Germinal center (tissue), 1 donor: ENCODE measurements at regions not wholly inside any gene's neighbourhood (a gene's known extent, or its start where the extent isn't known, plus 50 kb on each side); places are given as distances from the start of the nearest gene placed in this dataset.
"Not testable (repeated sequence)": the region's sequence is repeated elsewhere in the genome, so short reads cannot be mapped to it uniquely, and the experiment has no call there.

Source experiments
- DNase-seq: peaks from one replicate; pipeline ENCODE4 v3.0.0; 2012; ENCODE audit warnings: mixed read lengths, low spot score

- no peak for DNase-seq
Measured at GRCh38 chr7:81285142-81285871, 366.5 kb upstream of the SEMA3C start.

DNA sequence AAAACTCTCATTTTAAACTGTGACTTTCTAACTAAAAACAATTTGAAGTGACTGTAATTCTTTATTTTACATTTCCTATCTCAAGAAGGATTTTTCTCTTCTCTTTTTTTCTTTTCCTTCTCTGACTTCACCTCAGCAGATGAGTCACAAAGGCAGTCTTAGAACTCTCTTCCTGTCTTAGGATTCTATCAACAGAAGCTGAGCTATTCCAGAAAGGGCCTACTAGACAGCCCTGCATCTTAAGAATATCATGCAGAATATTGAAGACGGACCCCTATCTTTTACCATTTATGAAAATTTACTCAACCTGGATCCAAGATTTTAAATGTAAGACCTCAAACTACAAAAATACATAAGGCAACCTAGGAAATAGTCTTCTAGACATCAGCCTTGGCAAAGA lies 365.7 kb upstream of the SEMA3C start:
- no peak for DNase-seq

- no peak for DNase-seq
Measured at GRCh38 chr7:81280531-81280930, 361.7 kb upstream of the SEMA3C start.

DNA sequence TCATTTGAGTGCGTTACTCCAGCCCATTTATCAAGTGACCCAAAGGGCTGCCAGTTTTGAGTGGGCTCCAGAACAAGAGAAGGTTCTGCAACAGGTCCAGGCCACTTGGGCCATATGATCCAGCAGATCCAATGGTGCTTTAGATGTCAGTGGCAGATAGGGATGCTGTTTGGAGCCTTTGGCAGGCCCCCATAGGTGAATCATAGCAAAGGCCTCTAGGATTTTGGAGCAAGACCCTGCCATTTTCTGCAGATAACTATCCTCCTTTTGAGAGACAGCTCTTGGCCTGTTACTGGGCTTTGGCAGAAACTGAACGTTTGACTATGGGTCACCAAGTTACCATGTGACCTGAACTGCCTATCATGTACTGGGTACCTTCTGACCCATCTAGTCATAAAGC lies 358.8 kb upstream of the SEMA3C start:
- no peak for DNase-seq

GRCh38 chr7:81273601-81274397 lies 354.9 kb upstream of the SEMA3C start:
- no peak for DNase-seq

- no peak for DNase-seq
Measured at GRCh38 chr7:81272176-81272575, 353.3 kb upstream of the SEMA3C start.

- no peak for DNase-seq
Measured at GRCh38 chr7:81268551-81268950, 349.7 kb upstream of the SEMA3C start.

DNA sequence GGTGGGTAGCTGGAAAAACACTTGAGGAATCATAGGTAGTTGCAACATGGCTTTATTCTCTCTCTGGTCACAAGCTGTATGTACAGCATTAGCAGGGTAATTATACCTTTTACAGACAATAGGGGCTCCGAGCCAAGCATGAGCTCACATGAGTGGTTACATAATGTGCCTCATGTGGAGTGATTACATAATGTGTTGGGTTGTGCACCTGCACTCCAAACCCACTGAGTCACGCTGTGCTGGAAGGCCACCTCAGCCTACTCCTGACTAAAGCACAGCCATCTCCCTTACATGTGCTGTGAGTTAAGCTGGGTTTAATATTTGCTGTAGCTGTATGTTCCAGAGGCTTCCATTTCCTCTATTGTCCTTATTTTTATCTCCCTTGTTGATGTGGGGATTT lies 348.7 kb upstream of the SEMA3C start:
- DNase-seq = no peak

DNA sequence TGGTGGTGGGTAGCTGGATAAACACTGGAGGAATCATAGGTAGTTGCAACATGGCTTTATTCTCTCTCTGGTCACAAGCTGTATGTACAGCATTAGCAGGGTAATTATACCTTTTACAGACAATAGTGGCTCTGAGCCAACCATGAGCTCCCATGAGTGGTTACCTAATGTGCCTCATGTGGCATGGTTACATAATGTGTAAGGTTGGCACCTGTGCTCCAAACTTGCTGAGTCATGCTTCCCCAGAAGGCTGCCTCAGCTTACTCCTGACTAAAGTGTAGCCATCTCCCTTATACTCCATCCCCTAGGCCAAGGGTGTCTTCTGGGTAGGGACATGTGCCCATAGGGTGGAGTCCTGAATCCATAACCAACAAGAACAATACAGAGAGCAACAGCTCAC lies 345.3 kb upstream of the SEMA3C start:
- no peak for DNase-seq

- DNase-seq = no peak
Measured at GRCh38 chr7:81260152-81260551, 341.3 kb upstream of the SEMA3C start.

GRCh38 chr7:81256991-81257390 lies 338.1 kb upstream of the SEMA3C start:
- DNase-seq = no peak

DNA sequence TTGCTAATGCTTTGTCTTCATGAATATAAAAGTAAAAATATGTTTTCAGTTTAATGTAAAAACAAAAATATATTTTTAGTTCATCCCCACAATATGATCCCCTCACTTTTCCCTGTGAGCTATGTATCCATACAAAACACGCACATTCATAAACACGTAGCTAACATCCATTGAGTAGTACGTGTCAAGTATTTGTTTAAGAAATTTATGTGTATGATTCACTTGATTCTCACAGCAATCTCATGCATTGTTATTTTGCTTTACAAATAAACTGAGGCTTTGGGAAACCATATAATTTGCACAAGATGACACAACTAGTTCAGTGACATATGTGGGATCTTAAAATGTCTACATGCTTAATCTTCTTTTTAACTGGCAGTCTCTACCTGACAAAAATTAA lies 329.6 kb upstream of the SEMA3C start:
- DNase-seq = no peak

DNA sequence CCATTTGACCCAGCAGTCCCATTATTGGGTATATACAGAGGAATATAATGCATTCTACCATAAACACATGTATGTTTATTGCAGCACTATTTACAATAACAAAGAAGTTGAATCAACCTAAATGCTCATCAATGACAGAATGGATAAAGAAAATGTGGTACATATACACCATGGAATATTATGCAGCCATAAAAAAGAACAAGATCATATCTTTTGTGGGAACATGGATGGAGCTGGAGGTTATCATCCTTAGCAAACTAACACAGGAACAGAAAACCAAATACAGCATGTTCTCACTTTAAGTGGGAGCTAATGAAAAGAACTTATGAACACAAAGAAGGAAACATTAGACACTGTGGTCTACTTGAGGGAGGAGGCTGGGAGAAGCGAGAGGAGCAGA lies 328.5 kb upstream of the SEMA3C start:
- DNase-seq = not testable (repeated sequence)

DNA sequence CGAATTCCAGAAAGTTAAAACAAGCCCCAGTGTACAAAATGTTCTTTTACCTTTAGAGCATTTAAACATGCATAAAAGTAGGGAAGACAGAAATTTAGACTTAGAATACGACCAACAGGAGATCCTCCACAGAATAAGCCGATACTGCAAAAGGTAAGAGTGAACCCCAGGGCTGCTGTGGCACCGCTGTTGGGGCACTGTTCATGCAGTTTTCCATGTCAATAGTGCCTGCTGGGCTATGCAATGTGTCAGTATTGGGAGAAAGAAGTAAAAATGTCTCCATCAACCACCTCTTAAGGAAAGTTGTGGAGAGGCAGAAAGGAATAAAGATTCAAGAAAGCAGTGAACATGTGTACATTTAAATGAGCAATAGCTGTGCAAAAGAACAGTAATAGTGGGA lies 326.5 kb upstream of the SEMA3C start:
- no peak for DNase-seq

- DNase-seq = no peak
Measured at GRCh38 chr7:81244224-81244623, 325.4 kb upstream of the SEMA3C start.

DNA sequence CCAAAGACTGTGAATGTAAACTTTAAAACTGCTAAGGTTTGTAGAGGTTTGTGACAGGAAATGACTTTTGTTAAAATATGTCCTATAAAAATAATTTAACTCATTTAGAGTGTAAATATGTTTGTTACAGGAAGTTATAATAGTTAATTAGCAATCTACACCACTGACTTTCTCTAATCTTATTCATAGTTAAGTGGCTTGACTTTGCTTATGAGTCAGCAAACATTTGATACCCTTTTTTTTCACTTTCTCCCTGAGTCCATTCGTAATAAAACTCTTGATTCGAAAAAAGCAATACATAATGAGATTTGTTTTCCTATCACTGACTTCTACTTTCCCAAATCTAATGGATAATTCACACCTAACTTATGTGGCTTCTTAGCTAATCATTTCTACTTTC lies 317.7 kb upstream of the SEMA3C start:
- no peak for DNase-seq

DNA sequence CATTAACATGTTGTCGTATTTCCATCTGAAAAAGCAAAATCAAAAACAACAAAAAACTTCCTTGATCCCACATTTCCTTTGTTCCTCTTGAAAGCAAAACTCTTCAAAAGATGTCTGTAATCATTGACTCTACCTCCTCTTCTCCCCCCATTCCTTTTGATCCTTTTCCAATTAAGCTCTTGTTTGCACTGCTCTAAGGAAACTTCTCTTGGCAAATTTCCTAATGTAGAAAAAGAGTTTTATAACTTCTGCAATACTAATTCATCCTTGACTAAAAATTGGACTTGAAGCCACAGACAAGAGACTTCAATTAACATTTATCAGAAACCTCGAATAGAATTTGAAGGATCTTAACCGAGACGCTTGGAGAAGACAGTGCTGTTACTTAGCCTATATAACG lies 317.1 kb upstream of the SEMA3C start:
- DNase-seq = no peak

- DNase-seq = no peak
Measured at GRCh38 chr7:81234896-81235295, 316.0 kb upstream of the SEMA3C start.

- no peak for DNase-seq
Measured at GRCh38 chr7:81233208-81233940, 314.5 kb upstream of the SEMA3C start.

DNA sequence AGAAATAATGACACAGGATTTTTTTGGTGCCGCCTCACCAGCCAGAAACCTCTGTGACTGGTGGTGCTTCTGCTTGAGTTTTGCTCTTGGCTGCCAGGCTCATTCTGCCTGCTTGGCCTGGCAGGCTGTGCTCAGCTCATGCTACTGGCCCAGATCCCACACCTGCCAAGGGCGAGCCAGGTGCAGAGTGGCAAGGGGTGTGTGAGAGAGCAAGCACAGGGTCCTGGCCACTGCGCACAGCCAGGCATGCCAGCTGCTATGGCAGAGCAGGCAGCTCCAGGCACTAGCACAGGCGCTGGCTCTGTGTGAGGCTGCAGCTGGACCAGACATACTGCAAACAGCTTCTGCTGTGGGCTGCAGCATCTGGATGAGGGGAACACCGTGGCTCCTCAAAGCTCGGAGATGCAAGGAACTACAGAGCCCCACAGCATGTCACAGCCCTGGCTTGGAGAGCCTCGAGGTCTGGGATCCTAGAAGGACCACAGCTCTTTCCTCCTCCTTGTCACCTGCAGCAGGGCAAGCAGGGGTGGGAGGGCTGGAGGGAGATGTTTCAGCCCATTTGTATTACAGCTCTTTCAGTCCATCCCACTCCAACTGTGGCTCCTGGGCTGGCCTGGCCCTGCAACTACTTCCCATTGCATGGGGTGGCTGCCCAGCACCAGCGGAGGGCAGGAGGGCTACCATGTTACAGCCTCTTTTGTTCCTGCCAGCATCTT lies 313.4 kb upstream of the SEMA3C start:
- DNase-seq = no peak

DNA sequence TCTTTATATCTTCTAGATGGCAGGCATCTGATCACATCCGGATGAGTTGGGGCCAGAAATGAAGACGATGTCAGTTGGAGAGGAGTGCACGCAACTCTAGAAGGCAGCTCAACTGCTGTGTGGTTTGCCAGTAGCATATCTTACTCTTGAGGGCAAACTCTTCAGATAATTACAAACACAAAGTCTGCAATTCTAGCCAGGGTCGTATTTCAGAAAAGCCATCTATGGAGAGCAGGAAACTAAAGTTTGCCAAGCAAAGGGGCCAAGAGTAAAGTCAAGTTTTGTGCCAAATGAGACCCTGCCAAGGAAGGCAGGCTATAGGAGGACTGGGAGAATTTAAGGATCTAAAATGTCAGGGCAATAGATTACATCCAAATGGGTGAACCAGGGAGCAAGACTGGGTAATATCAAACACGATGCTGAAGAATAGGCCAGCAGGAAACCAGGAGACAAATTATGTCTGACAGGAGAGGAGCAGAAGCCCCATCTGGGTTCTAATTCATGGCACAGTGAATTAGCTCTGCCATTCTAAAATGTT lies 312.5 kb upstream of the SEMA3C start:
- DNase-seq = no peak

- DNase-seq = no peak
Measured at GRCh38 chr7:81226234-81226633, 307.4 kb upstream of the SEMA3C start.
